ENCODE measurements at regions not wholly inside any gene's neighbourhood (a gene's known extent, or its start where the extent isn't known, plus 50 kb on each side); places are given as distances from the start of the nearest gene placed in this dataset.

GRCh38 chr3:128569756-128570155 lies 76.8 kb upstream of the GATA2 start:
- DNase-seq, result no peak

GRCh38 chr3:128568602-128569490 lies 75.8 kb upstream of the GATA2 start:
- DNase-seq, result no peak

- DNase-seq, result no peak
Measured at GRCh38 chr3:128567705-128568356, 74.8 kb upstream of the GATA2 start.

GRCh38 chr3:128567141-128567540 lies 74.1 kb upstream of the GATA2 start:
- no peak for DNase-seq

GRCh38 chr3:128563439-128563838 lies 70.4 kb upstream of the GATA2 start:
- DNase-seq, result no peak

GRCh38 chr3:128561504-128561903 lies 68.5 kb upstream of the GATA2 start:
- DNase-seq, result no peak

GRCh38 chr3:128560768-128561167 lies 67.8 kb upstream of the GATA2 start:
- no peak for DNase-seq

- DNase-seq, result no peak
Measured at GRCh38 chr3:128559486-128560225, 66.7 kb upstream of the GATA2 start.

- no peak for DNase-seq
Measured at GRCh38 chr3:128557531-128558280, 64.7 kb upstream of the GATA2 start.

GRCh38 chr3:128556907-128557306 lies 63.9 kb upstream of the GATA2 start:
- no peak for DNase-seq

GRCh38 chr3:128556384-128556783 lies 63.4 kb upstream of the GATA2 start:
- DNase-seq, result no peak

GRCh38 chr3:128555841-128556240 lies 62.8 kb upstream of the GATA2 start:
- DNase-seq, result no peak

GRCh38 chr3:128555098-128555825 lies 62.3 kb upstream of the GATA2 start:
- DNase-seq, result no peak

GRCh38 chr3:128554465-128555097 lies 61.6 kb upstream of the GATA2 start:
- DNase-seq, result no peak

GRCh38 chr3:128554100-128554464 lies 61.1 kb upstream of the GATA2 start:
- DNase-seq, result no peak

GRCh38 chr3:128553560-128553959 lies 60.6 kb upstream of the GATA2 start:
- DNase-seq, result no peak

GRCh38 chr3:128551867-128552266 lies 58.9 kb upstream of the GATA2 start:
- no peak for DNase-seq

- no peak for DNase-seq
Measured at GRCh38 chr3:128551451-128551850, 58.5 kb upstream of the GATA2 start.

- no peak for DNase-seq
Measured at GRCh38 chr3:128550471-128551126, 57.6 kb upstream of the GATA2 start.

GRCh38 chr3:128550113-128550440 lies 57.1 kb upstream of the GATA2 start:
- no peak for DNase-seq
